Ovary (tissue), 3 donors: ENCODE measurements at regions not wholly inside any gene's neighbourhood (a gene's known extent, or its start where the extent isn't known, plus 50 kb on each side); places are given as distances from the start of the nearest gene placed in this dataset.

Experiments used
- POLR2A ChIP-seq: fragments of 450-650 bp; IDR thresholded peaks from one replicate; pipeline ENCODE4 v1.6.1; 2017; ENCODE audit warnings: antibody characterized with exemption, mild to moderate bottlenecking, moderate library complexity
- TF ChIP-seq, protein P1 (sequence below), 3 donors: fragments of 450-650 bp in 2 of 3; fragments of 200-600 bp in 1 of 3; IDR thresholded peaks; one replicate each; pipeline versions ENCODE4 v1.5.1 to v1.8.0; 2016 to 2022; ENCODE audit warnings: antibody characterized with exemption in 3 of 3, mild to moderate bottlenecking in 1 of 3
- donor health status: DM: no; HTN: no; CAD: no.

DNA sequence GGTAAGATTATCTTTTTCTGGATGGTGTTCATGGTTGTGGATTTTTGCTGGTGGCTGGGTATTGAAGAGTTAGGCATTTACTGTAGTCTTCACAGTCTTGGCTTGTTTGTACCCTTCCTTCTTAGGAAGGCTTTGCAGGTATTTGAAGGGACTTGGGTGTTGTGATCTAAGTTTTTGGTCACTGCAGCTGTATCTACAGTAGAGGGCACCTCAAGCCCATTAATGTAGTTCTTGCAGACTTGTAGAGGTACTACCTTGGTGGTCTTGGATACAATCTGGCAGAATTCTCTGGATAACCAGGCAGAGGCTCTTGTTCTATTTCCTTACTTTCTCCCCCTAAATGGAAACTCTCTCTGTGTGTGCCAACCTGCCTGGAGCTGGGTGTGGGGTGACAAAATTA, 155.8 kb upstream of the BRINP3 start:
- TF ChIP-seq, protein P1, sequence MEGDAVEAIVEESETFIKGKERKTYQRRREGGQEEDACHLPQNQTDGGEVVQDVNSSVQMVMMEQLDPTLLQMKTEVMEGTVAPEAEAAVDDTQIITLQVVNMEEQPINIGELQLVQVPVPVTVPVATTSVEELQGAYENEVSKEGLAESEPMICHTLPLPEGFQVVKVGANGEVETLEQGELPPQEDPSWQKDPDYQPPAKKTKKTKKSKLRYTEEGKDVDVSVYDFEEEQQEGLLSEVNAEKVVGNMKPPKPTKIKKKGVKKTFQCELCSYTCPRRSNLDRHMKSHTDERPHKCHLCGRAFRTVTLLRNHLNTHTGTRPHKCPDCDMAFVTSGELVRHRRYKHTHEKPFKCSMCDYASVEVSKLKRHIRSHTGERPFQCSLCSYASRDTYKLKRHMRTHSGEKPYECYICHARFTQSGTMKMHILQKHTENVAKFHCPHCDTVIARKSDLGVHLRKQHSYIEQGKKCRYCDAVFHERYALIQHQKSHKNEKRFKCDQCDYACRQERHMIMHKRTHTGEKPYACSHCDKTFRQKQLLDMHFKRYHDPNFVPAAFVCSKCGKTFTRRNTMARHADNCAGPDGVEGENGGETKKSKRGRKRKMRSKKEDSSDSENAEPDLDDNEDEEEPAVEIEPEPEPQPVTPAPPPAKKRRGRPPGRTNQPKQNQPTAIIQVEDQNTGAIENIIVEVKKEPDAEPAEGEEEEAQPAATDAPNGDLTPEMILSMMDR (IDR thresholded peaks at IDR 0.05), result no peak
- TF ChIP-seq POLR2A, result no peak
